C1 segment of cervical spinal cord (tissue), 14 donors: ENCODE measurements at regions not wholly inside any gene's neighbourhood (a gene's known extent, or its start where the extent isn't known, plus 50 kb on each side); places are given as distances from the start of the nearest gene placed in this dataset.

Experiments
- DNase-seq, 14 donors: peaks; one replicate each; lab custom pipeline; 2025; lab: John Stamatoyannopoulos, UW

GRCh38 chr2:47238638-47239037 lies 62.3 kb upstream of the CALM2 start:
- DNase-seq: no peak

GRCh38 chr2:47237375-47238334 lies 61.3 kb upstream of the CALM2 start:
- no peak for DNase-seq

GRCh38 chr2:47236503-47237215 lies 60.3 kb upstream of the CALM2 start:
- DNase-seq: no peak

- DNase-seq: no peak
Observed at GRCh38 chr2:47235132-47235531, 58.8 kb upstream of the CALM2 start.

GRCh38 chr2:47234456-47234855 lies 58.1 kb upstream of the CALM2 start:
- DNase-seq: no peak

- no peak for DNase-seq
Observed at GRCh38 chr2:47232738-47233415, 56.6 kb upstream of the CALM2 start.

GRCh38 chr2:47230418-47230817 lies 54.1 kb upstream of the CALM2 start:
- DNase-seq: peak in 9 of 14 donors; percentile 7 to 59 (median 22)

GRCh38 chr2:47227532-47228279 lies 51.4 kb upstream of the CALM2 start:
- peak in 1 of 14 donors; percentile 40 for DNase-seq

GRCh38 chr2:47226923-47227220 lies 50.6 kb upstream of the CALM2 start:
- DNase-seq: peak in 1 of 14 donors; percentile 42

GRCh38 chr2:47226132-47226922 lies 50.0 kb upstream of the CALM2 start:
- peak in 1 of 14 donors; percentile 42 for DNase-seq
